ENCODE measurements at regions not wholly inside any gene's neighbourhood (a gene's known extent, or its start where the extent isn't known, plus 50 kb on each side); places are given as distances from the start of the nearest gene placed in this dataset.

- Histone ChIP-seq H3K27me3 (ENCODE audit: control insufficient read depth, extremely low read depth, insufficient read depth, low read length) (no peaks in the 10 kb centered on the region), H3K4me2 (ENCODE audit: control insufficient read depth, extremely low read depth, insufficient read depth, low read depth, low read length) (peak overlapping the region; percentile 8), H3K9me1 (ENCODE audit: control insufficient read depth, extremely low read depth, insufficient read depth, low read length) (no peaks in the 10 kb centered on the region), H3K4me1 (ENCODE audit: control insufficient read depth, extremely low read depth, insufficient read depth, low read length) (no peaks in the 10 kb centered on the region), H3K27ac (ENCODE audit: control insufficient read depth, insufficient read depth, low read length) (no peak overlapping the region), H2AFZ (ENCODE audit: control insufficient read depth, low read length) (no peak overlapping the region), H3K9me3 (ENCODE audit: control insufficient read depth, low read depth, low read length) (no peaks in the 10 kb centered on the region), H3K4me3 (ENCODE audit: control insufficient read depth in 2 of 3, extremely low read depth in 1 of 3, insufficient read depth in 2 of 3, low read depth in 1 of 3, low read length in 3 of 3) (no peak overlapping the region), H3K79me2 (ENCODE audit: control insufficient read depth, insufficient read depth, low read length) (no peaks in the 10 kb centered on the region), H3K9ac (ENCODE audit: control insufficient read depth, extremely low read depth, insufficient read depth, low read length) (no peak overlapping the region), H3K36me3 (ENCODE audit: control insufficient read depth in 2 of 2, extremely low read depth in 1 of 2, insufficient read depth in 2 of 2, low read length in 2 of 2) (no peaks in the 10 kb centered on the region), H4K20me1 (ENCODE audit: control insufficient read depth, extremely low read depth, insufficient read depth, low read length) (no peaks in the 10 kb centered on the region)
- no peak for DNase-seq (ENCODE audit: low read depth, low spot score)
- dilution Hi-C loops (cut with MboI; ENCODE audit: extremely low pct_ligation_motif_present, low sequenced_read_pairs): no loop called here
- TF ChIP-seq EZH2 (IDR thresholded peaks at IDR 0.05; ENCODE audit: low read length) (no peak), CTCF (optimal IDR thresholded peaks at IDR 0.05 in 1 of 3, IDR thresholded peaks at IDR 0.05 in 1 of 3, conservative IDR thresholded peaks at IDR 0.05 in 1 of 3; ENCODE audit: extremely low read depth in 1 of 3, insufficient read depth in 2 of 3, low read length in 3 of 3) (peak in 2 of 3 experiments; percentile 57)
- FAIRE-seq: peak; percentile 81
Observed at GRCh38 chr10:61284222-61284890, 168.8 kb downstream of the TMEM26 start.

GRCh38 chr10:61283481-61284221 is 169.5 kb downstream of the TMEM26 start:
- dilution Hi-C loops (cut with MboI; ENCODE audit: extremely low pct_ligation_motif_present, low sequenced_read_pairs): no loop called here

More at GRCh38 chr10:61283481-61284221, 169.5 kb downstream of the TMEM26 start:
- no peaks in the 10 kb centered on the region for H3K4me1 ChIP-seq (ENCODE audit: control insufficient read depth, extremely low read depth, insufficient read depth, low read length)
- no peak overlapping the region for H3K4me3 ChIP-seq (ENCODE audit: control insufficient read depth in 2 of 3, extremely low read depth in 1 of 3, insufficient read depth in 2 of 3, low read depth in 1 of 3, low read length in 3 of 3)
- H3K9me1 ChIP-seq (ENCODE audit: control insufficient read depth, extremely low read depth, insufficient read depth, low read length): no peaks in the 10 kb centered on the region
- H3K79me2 ChIP-seq (ENCODE audit: control insufficient read depth, insufficient read depth, low read length): no peaks in the 10 kb centered on the region
- DNase-seq (ENCODE audit: low read depth, low spot score): no peak
- peak overlapping the region; percentile 8 for H3K4me2 ChIP-seq (ENCODE audit: control insufficient read depth, extremely low read depth, insufficient read depth, low read depth, low read length)
- H3K36me3 ChIP-seq (ENCODE audit: control insufficient read depth in 2 of 2, extremely low read depth in 1 of 2, insufficient read depth in 2 of 2, low read length in 2 of 2): no peaks in the 10 kb centered on the region
- H3K9me3 ChIP-seq (ENCODE audit: control insufficient read depth, low read depth, low read length): no peaks in the 10 kb centered on the region
- H3K9ac ChIP-seq (ENCODE audit: control insufficient read depth, extremely low read depth, insufficient read depth, low read length): no peak overlapping the region
- TF ChIP-seq CTCF (optimal IDR thresholded peaks at IDR 0.05 in 1 of 3, IDR thresholded peaks at IDR 0.05 in 1 of 3, conservative IDR thresholded peaks at IDR 0.05 in 1 of 3; ENCODE audit: extremely low read depth in 1 of 3, insufficient read depth in 2 of 3, low read length in 3 of 3) (no peak), EZH2 (IDR thresholded peaks at IDR 0.05; ENCODE audit: low read length) (no peak)
- no peaks in the 10 kb centered on the region for H3K27me3 ChIP-seq (ENCODE audit: control insufficient read depth, extremely low read depth, insufficient read depth, low read length)
- no peak overlapping the region for H2AFZ ChIP-seq (ENCODE audit: control insufficient read depth, low read length)
- no peak overlapping the region for H3K27ac ChIP-seq (ENCODE audit: control insufficient read depth, insufficient read depth, low read length)
- no peaks in the 10 kb centered on the region for H4K20me1 ChIP-seq (ENCODE audit: control insufficient read depth, extremely low read depth, insufficient read depth, low read length)
- FAIRE-seq: no peak

Data from keratinocyte (primary cell).